Glutamatergic neuron (in vitro differentiated cells): ENCODE measurements at regions not wholly inside any gene's neighbourhood (a gene's known extent, or its start where the extent isn't known, plus 50 kb on each side); places are given as distances from the start of the nearest gene placed in this dataset.

Source experiments
- DNase-seq: peaks from one replicate; pipeline ENCODE4 v3.0.0; 2022
- H3K27ac Mint-ChIP-seq: one replicate; pipeline ENCODE4 v1.8.0; 2020; ENCODE audit warnings: mild to moderate bottlenecking, mixed read lengths, inconsistent platforms; ENCODE audit not compliant: unreplicated experiment
- H3K27me3 Mint-ChIP-seq: one replicate; pipeline ENCODE4 v1.8.0; 2020; ENCODE audit warnings: mild to moderate bottlenecking, moderate library complexity, mixed read lengths, inconsistent platforms; ENCODE audit not compliant: unreplicated experiment
- H3K36me3 Mint-ChIP-seq: one replicate; pipeline ENCODE4 v1.8.0; 2020; ENCODE audit warnings: mild to moderate bottlenecking, mixed read lengths, inconsistent platforms; ENCODE audit not compliant: unreplicated experiment
- H3K4me1 Mint-ChIP-seq: one replicate; pipeline ENCODE4 v1.8.0; 2020; ENCODE audit warnings: mild to moderate bottlenecking, low read depth, mixed read lengths, inconsistent platforms; ENCODE audit not compliant: unreplicated experiment
- H3K4me3 Mint-ChIP-seq: one replicate; pipeline ENCODE4 v1.8.0; 2020; ENCODE audit warnings: mild to moderate bottlenecking, mixed read lengths, inconsistent platforms; ENCODE audit not compliant: unreplicated experiment
- H3K9me3 Mint-ChIP-seq: one replicate; pipeline ENCODE4 v1.8.0; 2020; ENCODE audit warnings: mild to moderate bottlenecking, moderate library complexity, mixed read lengths, inconsistent platforms; ENCODE audit not compliant: unreplicated experiment
- TF ChIP-seq, protein P1 (sequence below): fragments of 200-600 bp; sonication (generic); IDR thresholded peaks from one replicate; pipeline ENCODE4 v1.5.0; 2021; ENCODE audit not compliant: partially characterized antibody, unreplicated experiment

DNA sequence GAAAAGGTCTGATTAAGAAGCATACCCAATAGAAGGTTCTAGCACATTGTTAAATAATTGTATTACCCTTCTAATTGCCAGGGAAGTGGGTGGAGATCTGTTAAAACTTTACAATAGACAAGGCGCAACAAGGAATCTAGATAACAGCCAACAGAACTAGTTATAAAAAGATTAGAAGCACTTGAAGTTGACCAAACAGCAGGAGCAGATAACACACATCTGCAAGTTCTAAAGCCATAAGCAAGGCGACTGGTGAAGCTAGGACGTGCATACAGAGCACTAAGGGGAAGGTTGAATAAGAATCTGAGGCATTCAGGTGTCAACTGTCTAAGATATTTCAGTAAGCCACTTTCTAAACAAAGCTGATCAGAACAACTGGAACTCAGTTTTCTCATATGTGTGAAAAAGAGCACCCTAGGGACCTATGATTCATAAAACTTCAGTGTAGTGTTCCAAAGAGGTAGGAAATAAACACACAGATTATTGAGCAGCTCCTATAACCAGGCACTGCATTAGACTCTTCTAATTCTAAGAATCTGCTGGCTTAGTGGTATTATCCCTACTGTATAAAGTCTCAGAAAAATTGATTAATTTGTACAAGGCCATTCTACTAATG lies 111.2 kb downstream of the SAMD9 start:
- Mint-ChIP-seq H3K36me3 (no peaks in the 10 kb centered on the region), H3K4me3 (no peak overlapping the region), H3K9me3 (no peaks in the 10 kb centered on the region), H3K4me1 (peaks cover 3% of the 10 kb centered on the region), H3K27ac (no peak overlapping the region), H3K27me3 (no peaks in the 10 kb centered on the region)
- TF ChIP-seq, protein P1, sequence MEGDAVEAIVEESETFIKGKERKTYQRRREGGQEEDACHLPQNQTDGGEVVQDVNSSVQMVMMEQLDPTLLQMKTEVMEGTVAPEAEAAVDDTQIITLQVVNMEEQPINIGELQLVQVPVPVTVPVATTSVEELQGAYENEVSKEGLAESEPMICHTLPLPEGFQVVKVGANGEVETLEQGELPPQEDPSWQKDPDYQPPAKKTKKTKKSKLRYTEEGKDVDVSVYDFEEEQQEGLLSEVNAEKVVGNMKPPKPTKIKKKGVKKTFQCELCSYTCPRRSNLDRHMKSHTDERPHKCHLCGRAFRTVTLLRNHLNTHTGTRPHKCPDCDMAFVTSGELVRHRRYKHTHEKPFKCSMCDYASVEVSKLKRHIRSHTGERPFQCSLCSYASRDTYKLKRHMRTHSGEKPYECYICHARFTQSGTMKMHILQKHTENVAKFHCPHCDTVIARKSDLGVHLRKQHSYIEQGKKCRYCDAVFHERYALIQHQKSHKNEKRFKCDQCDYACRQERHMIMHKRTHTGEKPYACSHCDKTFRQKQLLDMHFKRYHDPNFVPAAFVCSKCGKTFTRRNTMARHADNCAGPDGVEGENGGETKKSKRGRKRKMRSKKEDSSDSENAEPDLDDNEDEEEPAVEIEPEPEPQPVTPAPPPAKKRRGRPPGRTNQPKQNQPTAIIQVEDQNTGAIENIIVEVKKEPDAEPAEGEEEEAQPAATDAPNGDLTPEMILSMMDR: no peak
- no peak for DNase-seq

DNA sequence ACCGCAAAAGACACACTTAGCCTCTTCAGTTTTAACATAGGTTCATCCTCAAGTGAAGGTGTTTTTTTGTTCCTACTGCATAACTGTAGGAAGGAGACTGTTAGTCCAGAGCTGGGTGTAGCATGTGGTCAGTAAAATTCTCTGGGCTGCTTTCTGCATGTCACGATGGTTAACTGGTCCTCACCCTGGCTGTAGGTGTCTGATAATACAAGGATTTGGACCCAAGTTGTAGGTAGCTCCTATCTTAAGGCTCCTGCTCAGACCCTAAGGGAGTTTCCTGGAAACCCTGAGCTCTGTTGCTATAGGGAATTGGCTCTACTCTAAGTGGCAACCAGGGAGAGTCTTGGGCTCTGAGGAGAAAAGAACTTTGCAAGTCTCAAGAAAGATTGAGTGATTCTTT lies 112.9 kb downstream of the SAMD9 start:
- no peak overlapping the region for H3K27ac Mint-ChIP-seq
- H3K4me1 Mint-ChIP-seq: peaks cover 3% of the 10 kb centered on the region

DNA sequence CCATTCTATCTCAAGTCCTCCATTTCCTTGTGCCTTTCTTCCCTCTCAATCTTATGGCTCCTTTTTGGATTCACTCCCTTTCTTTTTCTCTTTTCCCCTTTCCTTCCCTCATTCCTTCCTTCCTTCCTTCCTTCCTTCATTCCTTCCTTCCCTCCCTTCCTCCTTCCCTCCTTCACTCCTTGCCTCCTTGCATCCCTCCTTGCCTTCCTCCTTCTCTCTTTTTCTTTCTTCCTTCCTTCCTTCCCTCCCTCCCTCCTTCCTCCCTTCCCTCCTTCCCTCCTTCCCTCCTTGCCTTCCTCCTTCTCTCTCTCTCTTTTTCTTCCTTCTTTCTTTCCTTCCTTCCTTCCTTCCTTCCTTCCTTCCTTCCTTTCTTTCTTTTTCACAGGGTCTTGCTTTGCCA lies 120.1 kb downstream of the SAMD9 start:
- Mint-ChIP-seq H3K27ac (no peak overlapping the region), H3K4me3 (no peak overlapping the region), H3K36me3 (no peaks in the 10 kb centered on the region), H3K4me1 (no peaks in the 10 kb centered on the region), H3K9me3 (no peaks in the 10 kb centered on the region), H3K27me3 (no peaks in the 10 kb centered on the region)
- DNase-seq: no peak
- TF ChIP-seq, protein P1: no peak

More for the DNA sequence above, 112.9 kb downstream of the SAMD9 start:
- no peaks in the 10 kb centered on the region for H3K36me3 Mint-ChIP-seq
- TF ChIP-seq, protein P1: no peak
- no peak for DNase-seq
- H3K9me3 Mint-ChIP-seq: no peaks in the 10 kb centered on the region
- H3K27me3 Mint-ChIP-seq: no peaks in the 10 kb centered on the region
- H3K4me3 Mint-ChIP-seq: no peak overlapping the region

DNA sequence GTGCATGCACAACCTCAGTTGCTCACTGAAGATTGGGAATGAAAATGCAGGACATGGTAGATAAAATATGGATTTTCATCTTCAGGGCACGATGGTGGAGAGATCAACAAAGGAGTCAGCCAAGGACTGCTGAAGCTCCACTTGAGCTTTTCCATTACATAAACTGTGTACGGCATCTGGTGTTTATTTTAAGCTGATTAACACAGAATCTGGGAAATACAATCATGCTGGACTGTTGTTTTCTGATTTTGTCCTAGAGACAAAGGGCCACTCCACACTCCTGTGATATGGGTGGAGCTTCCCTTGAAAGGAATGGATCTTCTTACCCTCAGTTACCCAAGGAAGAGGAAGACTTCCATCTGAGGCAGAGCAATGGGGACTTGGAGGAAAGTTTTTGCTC lies 120.6 kb downstream of the SAMD9 start:
- Mint-ChIP-seq H3K9me3 (no peaks in the 10 kb centered on the region), H3K27ac (no peak overlapping the region), H3K36me3 (no peaks in the 10 kb centered on the region), H3K4me3 (no peak overlapping the region), H3K27me3 (no peaks in the 10 kb centered on the region), H3K4me1 (no peaks in the 10 kb centered on the region)
- TF ChIP-seq, protein P1: no peak
- no peak for DNase-seq

DNA sequence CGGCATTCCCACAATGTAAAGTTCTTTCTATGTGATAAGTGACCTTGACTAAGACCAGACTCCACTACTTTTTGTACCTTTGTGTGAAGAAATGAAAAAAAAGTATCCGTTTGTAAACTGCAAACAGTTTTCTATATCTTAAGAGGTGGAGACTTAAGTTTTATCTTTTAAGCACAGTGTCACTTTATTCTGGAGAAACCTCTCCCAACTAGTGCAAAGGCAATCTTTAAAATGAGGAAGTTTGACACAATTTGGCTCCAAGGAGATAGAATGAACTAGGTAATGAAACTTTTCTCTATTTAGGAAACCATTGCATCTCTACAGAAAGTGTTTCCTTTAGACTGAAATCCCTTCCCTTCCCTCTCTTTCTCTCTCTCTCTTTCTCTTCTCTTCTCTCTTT lies 122.9 kb downstream of the SAMD9 start:
- no peak for DNase-seq

More for the DNA sequence above, 122.9 kb downstream of the SAMD9 start:
- H3K4me1 Mint-ChIP-seq: no peaks in the 10 kb centered on the region
- TF ChIP-seq, protein P1: no peak
- peaks cover 2% of the 10 kb centered on the region for H3K27me3 Mint-ChIP-seq
- H3K36me3 Mint-ChIP-seq: no peaks in the 10 kb centered on the region
- no peaks in the 10 kb centered on the region for H3K9me3 Mint-ChIP-seq
- H3K27ac Mint-ChIP-seq: no peak overlapping the region
- H3K4me3 Mint-ChIP-seq: no peak overlapping the region
